ENCODE measurements at regions not wholly inside any gene's neighbourhood (a gene's known extent, or its start where the extent isn't known, plus 50 kb on each side); places are given as distances from the start of the nearest gene placed in this dataset.

- no peak for TF ChIP-seq POLR2AphosphoS5 (IDR thresholded peaks at IDR 0.05; ENCODE audit: low read depth, low read length)
- TF ChIP-seq, protein P1, sequence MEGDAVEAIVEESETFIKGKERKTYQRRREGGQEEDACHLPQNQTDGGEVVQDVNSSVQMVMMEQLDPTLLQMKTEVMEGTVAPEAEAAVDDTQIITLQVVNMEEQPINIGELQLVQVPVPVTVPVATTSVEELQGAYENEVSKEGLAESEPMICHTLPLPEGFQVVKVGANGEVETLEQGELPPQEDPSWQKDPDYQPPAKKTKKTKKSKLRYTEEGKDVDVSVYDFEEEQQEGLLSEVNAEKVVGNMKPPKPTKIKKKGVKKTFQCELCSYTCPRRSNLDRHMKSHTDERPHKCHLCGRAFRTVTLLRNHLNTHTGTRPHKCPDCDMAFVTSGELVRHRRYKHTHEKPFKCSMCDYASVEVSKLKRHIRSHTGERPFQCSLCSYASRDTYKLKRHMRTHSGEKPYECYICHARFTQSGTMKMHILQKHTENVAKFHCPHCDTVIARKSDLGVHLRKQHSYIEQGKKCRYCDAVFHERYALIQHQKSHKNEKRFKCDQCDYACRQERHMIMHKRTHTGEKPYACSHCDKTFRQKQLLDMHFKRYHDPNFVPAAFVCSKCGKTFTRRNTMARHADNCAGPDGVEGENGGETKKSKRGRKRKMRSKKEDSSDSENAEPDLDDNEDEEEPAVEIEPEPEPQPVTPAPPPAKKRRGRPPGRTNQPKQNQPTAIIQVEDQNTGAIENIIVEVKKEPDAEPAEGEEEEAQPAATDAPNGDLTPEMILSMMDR (IDR thresholded peaks at IDR 0.05) = no peak
- TF ChIP-seq REST (IDR thresholded peaks at IDR 0.05; ENCODE audit: insufficient read depth in 1 of 2, low read depth in 2 of 2, low read length in 1 of 2) = no peak
- TF ChIP-seq TCF7L2 (IDR thresholded peaks at IDR 0.05; ENCODE audit: low read depth, low read length) = no peak
Measured at GRCh38 chr16:76705892-76706291, 428.7 kb downstream of the CNTNAP4 start.
